ENCODE measurements at regions not wholly inside any gene's neighbourhood (a gene's known extent, or its start where the extent isn't known, plus 50 kb on each side); places are given as distances from the start of the nearest gene placed in this dataset.
A peak's percentile ranks its signal among the peaks of the same experiment; 100 is the strongest.

DNA sequence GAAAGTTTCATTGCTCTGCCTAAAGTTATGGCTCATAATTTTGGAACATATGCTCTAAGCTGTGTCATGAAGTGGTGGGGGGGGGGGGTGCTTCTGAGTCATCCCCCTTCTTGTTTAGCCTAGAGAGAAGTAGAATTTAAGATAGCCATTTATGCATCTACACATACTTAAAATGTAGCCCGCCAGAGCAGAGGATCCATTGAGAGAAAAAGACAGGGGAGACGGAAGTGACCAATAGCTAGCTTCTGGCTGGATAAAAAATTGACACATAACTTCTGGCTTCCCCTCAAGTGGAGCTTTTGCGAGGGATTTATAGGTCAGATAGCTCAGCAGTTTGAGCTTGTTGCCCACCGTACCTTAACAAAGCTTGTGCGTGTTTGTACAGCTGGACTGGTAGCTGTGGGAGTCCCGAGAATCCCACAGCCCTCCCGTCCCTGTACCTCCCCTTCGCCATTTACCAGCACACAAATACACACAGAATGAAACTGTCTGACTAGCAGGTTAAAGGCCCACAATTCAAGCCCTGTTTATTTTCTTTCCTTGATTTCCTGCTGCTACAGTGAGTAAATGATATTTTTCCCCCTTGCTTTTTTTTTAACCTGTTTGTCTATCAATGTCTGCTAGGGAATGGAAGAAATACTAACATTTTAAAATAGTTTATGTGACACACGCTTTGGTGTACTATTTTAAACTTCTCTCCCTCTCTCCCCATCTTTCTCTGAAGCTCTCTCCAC lies 232.6 kb upstream of the FERD3L start:
- Histone ChIP-seq H3K4me3 (no peak overlapping the region), H3K4me1 (replicated peaks in 1 of 2) (no peaks in the 10 kb centered on the region), H3K27ac (no peak overlapping the region)
- 60 to 100% (median 88%) methylated on average over 2 to 7 of the region's 9 CpGs; no CpG with 5 or more reads in 2 of the 10 experiments for WGBS, 10 experiments
- in situ Hi-C loops (cut with MboI; ENCODE audit: low pct_unique_long_range_greater_than_20kb in 2 of 9, low sequenced_read_pairs in 9 of 9, unreplicated experiment in 9 of 9), result no loop called here
- peak in 5 of 8 experiments; percentile 22 to 99 (median 61) for ATAC-seq (replicated peaks in 6 of 8)

DNA sequence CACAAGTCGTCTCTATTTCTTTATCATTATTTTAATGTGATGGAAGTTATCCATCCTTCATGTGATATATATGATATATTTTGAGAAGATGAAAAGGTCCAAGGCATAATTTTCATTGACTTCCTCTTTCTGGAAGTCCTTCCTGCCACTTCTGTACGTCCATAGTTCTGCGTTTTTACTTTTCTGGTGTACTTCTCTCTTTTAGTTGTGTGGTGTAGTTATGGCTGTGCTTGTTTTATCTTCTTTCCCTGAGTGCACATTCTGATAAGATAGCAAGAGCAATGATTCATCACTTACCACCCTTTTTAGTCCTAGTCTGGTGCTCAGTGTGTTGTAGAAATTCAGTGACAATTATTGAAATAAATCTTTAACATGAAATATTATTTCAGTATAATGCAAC lies 231.3 kb upstream of the FERD3L start:
- 77 to 100% (median 91%) methylated on average over 1 to 3 of the region's 3 CpGs; no CpG with 5 or more reads in 2 of the 10 experiments for WGBS, 10 experiments
- no peak for ATAC-seq (replicated peaks in 6 of 8)
- Histone ChIP-seq H3K4me1 (replicated peaks in 1 of 2) (no peaks in the 10 kb centered on the region), H3K4me3 (no peak overlapping the region), H3K27ac (no peak overlapping the region)
- in situ Hi-C loops (cut with MboI; ENCODE audit: low pct_unique_long_range_greater_than_20kb in 2 of 9, low sequenced_read_pairs in 9 of 9, unreplicated experiment in 9 of 9), result no loop called here

DNA sequence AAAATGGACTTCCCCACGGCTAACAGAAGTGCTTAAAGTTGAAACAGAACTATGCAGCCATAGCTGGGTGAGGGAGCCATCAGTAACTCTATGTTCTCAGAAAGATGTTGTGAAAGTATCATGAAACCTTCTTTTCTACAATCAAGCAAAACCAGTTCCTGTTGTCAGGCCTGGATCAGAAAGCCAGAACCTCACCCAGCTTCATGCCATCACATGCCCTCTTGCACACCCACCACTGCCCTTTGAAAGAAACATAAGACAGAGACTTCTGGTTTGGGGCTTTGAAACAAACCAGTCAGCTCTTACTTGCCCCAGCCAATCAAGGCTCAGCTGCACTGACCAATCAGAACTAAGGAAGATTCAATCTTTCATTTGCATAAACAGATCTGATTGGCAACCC lies 230.8 kb upstream of the FERD3L start:
- no peak for ATAC-seq (replicated peaks in 6 of 8)
- Histone ChIP-seq H3K4me3 (no peak overlapping the region), H3K27ac (no peak overlapping the region), H3K4me1 (replicated peaks in 1 of 2) (no peaks in the 10 kb centered on the region)
- in situ Hi-C loops (cut with MboI; ENCODE audit: low pct_unique_long_range_greater_than_20kb in 2 of 9, low sequenced_read_pairs in 9 of 9, unreplicated experiment in 9 of 9), result no loop called here
- WGBS, 10 experiments, result 54 to 100% (median 88%) methylated on average over 1 of the region's 1 CpG; no CpG with 5 or more reads in 5 of the 10 experiments

DNA sequence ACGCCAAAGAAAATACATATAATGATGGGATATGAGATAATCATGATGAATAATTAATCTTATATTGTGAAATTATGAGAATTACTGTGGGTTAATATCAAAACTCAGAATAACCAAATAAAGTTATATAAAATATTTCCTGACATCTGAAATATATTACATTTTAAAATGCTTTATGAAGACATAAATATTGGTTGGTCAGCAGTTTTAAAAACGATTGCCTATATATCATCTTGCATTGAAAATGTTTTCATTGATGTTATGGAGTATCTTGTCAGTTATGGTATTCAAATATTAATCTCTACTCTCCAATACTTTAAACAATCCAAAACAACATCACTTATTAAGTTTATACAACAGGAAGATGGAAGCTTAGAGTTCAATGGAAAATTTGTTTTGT lies 228.1 kb upstream of the FERD3L start:
- Histone ChIP-seq H3K27ac (no peak overlapping the region), H3K4me1 (replicated peaks in 1 of 2) (no peaks in the 10 kb centered on the region), H3K4me3 (no peak overlapping the region)
- no peak for ATAC-seq (replicated peaks in 6 of 8)
- in situ Hi-C loops (cut with MboI; ENCODE audit: low pct_unique_long_range_greater_than_20kb in 2 of 9, low sequenced_read_pairs in 9 of 9, unreplicated experiment in 9 of 9), result no loop called here
- WGBS, 10 experiments, result 43 to 79% (median 60%) methylated on average over 1 to 2 of the region's 2 CpGs; no CpG with 5 or more reads in 2 of the 10 experiments

DNA sequence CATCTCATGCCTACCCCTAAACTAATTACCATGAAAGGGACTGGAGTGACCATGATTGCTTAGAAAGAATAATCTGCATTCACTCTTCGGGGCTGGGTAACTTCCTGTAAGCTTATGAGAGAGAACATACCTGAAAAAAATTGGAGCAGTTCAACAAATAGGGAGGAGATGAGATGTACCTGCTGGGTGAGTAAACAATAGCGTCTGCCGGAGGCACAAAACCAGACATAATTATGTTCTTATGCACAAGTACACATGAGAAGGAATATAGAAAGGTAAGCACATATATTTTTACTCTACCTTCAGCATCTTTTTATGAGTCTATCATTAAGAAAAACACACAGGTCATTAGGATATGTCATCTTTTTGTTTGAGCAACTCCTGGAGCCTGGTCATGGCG lies 224.6 kb upstream of the FERD3L start:
- no peak overlapping the region for H3K4me3 ChIP-seq
- no peak for ATAC-seq (replicated peaks in 6 of 8)
- in situ Hi-C loops (cut with MboI; ENCODE audit: low pct_unique_long_range_greater_than_20kb in 2 of 9, low sequenced_read_pairs in 9 of 9, unreplicated experiment in 9 of 9), result no loop called here
- 80 to 100% (median 94%) methylated on average over 1 to 4 of the region's 4 CpGs; no CpG with 5 or more reads in 1 of the 10 experiments for WGBS, 10 experiments
- no peak overlapping the region for H3K27ac ChIP-seq
- H3K4me1 ChIP-seq (replicated peaks in 1 of 2), result no peaks in the 10 kb centered on the region

DNA sequence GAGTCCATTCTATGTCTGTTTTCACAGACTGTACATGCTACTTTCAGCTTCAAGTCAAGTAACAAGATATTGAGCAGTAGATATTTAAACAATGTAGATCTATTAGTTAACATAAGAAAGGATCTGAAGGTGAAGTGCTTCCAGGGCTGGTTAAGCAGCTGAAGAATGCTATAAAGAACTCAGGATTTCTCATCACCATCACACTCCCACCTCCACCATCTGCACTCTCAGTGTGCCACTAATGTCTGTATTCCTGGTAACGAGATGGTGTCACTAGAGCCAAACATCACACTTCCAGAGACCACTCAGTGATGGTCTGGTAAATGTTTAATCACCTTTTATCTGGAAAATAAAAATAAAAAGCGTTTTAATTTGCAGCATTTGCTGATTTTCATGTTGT lies 224.0 kb upstream of the FERD3L start:
- in situ Hi-C loops (cut with MboI; ENCODE audit: low pct_unique_long_range_greater_than_20kb in 2 of 9, low sequenced_read_pairs in 9 of 9, unreplicated experiment in 9 of 9), result no loop called here
- 60 to 80% (median 71%) methylated on average over 1 to 2 of the region's 2 CpGs; no CpG with 5 or more reads in 4 of the 10 experiments for WGBS, 10 experiments
- no peaks in the 10 kb centered on the region for H3K4me1 ChIP-seq (replicated peaks in 1 of 2)
- no peak for ATAC-seq (replicated peaks in 6 of 8)
- no peak overlapping the region for H3K27ac ChIP-seq
- H3K4me3 ChIP-seq, result no peak overlapping the region

DNA sequence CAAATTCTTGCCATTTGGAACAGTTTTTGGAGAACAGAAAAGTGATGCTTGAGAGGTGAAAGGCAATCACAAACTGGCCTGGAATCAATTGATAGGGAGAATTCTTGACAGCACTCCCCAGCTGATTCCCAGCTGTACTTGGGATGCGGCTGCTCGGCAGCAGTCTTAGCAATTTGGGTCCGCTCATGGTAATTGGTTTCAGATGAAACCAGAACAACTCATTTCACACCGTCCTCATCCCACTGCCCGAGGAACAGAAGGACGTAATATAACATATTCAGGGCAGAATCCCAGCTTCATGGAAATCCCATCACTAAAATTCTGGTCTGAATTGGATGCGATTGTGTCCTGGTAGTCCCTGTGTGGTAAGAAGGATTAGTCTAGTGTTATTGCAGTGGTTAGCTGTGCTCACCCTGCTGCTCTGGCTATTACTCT lies 223.3 kb upstream of the FERD3L start:
- Histone ChIP-seq H3K4me3 (no peak overlapping the region), H3K4me1 (replicated peaks in 1 of 2) (no peaks in the 10 kb centered on the region), H3K27ac (no peak overlapping the region)
- 0 to 100% (median 72%) methylated on average over 1 to 6 of the region's 7 CpGs; no CpG with 5 or more reads in 2 of the 10 experiments for WGBS, 10 experiments
- peak in 3 of 8 experiments; percentile 53 to 91 (median 84) for ATAC-seq (replicated peaks in 6 of 8)
- in situ Hi-C loops (cut with MboI; ENCODE audit: low pct_unique_long_range_greater_than_20kb in 2 of 9, low sequenced_read_pairs in 9 of 9, unreplicated experiment in 9 of 9), result no loop called here

DNA sequence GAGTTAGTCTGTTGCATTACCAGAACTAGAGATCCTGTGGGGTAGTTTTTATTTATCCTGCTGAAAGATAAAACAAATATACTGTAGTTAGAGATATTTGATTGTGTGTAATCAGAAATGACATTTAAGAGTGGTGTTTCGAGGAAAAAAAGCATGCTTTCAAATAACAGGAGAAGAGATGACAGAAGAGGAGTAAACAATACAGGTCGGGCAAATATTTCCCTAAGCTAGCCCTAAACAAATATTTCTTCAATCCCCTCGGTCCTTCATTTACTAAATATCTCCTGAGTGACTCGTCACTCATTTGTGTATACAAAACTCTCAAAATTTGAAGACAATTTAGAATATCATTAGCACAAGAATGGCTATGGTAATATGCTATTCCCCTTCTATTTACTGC lies 219.7 kb upstream of the FERD3L start:
- ATAC-seq (replicated peaks in 6 of 8), result peak in 1 of 8 experiments; percentile 62
- H3K4me3 ChIP-seq, result no peak overlapping the region
- H3K27ac ChIP-seq, result no peak overlapping the region
- in situ Hi-C loops (cut with MboI; ENCODE audit: low pct_unique_long_range_greater_than_20kb in 2 of 9, low sequenced_read_pairs in 9 of 9, unreplicated experiment in 9 of 9), result no loop called here
- H3K4me1 ChIP-seq (replicated peaks in 1 of 2), result no peaks in the 10 kb centered on the region
- 22 to 100% (median 64%) methylated on average over 2 to 4 of the region's 4 CpGs; no CpG with 5 or more reads in 1 of the 10 experiments for WGBS, 10 experiments

DNA sequence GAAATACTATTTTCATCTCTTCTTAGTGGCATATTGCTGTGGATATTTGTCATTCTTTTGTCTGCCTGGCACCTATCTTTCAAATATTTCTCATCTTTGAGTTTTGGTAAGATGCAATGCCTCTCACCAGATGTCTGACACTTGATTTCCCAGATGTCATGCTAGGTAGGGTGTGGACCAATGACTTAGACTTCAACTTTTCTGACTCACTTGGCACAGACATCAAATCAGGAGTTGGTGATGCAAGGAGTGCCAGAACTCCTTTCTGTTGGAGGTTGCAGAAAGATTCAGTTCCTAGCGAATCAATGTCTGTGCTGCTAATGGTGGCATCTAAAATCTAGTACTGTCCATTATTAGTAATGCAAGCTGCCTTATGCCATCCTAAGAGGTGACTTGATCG lies 216.9 kb upstream of the FERD3L start:
- ATAC-seq (replicated peaks in 6 of 8), result peak in 2 of 8 experiments; percentile 100
- in situ Hi-C loops (cut with MboI; ENCODE audit: low pct_unique_long_range_greater_than_20kb in 2 of 9, low sequenced_read_pairs in 9 of 9, unreplicated experiment in 9 of 9), result no loop called here
- 37 to 100% (median 100%) methylated on average over 1 to 2 of the region's 2 CpGs; no CpG with 5 or more reads in 1 of the 10 experiments for WGBS, 10 experiments
- H3K4me1 ChIP-seq (replicated peaks in 1 of 2), result no peaks in the 10 kb centered on the region
- H3K4me3 ChIP-seq, result no peak overlapping the region
- H3K27ac ChIP-seq, result no peak overlapping the region

DNA sequence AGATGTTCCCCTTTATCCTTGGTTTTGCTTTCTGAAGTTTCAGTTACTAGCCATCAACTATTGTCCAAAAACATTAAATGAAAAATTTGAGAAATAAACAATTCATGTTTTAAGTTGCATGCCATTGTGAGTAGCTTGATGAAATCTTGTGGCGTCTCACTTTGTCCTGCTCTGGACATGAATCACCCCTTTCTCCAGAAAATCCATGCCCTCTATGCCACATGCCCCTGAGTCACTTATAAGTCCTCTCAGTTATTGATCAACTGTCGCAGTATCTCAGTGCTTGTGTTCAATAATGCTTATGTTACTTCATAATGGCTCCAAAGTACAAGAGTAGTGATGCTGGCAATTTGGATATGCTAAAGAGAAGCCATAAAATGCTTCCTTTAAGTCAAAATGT lies 208.0 kb upstream of the FERD3L start:
- Histone ChIP-seq H3K4me3 (no peak overlapping the region), H3K4me1 (replicated peaks in 1 of 2) (peaks cover 13 to 22% of the 10 kb centered on the region in 2 donors), H3K27ac (no peak overlapping the region)
- in situ Hi-C loops (cut with MboI; ENCODE audit: low pct_unique_long_range_greater_than_20kb in 2 of 9, low sequenced_read_pairs in 9 of 9, unreplicated experiment in 9 of 9), result no loop called here
- 40 to 100% (median 66%) methylated on average over 1 to 2 of the region's 2 CpGs; no CpG with 5 or more reads in 2 of the 10 experiments for WGBS, 10 experiments
- peak in 3 of 8 experiments; percentile 24 to 54 (median 33) for ATAC-seq (replicated peaks in 6 of 8)

DNA sequence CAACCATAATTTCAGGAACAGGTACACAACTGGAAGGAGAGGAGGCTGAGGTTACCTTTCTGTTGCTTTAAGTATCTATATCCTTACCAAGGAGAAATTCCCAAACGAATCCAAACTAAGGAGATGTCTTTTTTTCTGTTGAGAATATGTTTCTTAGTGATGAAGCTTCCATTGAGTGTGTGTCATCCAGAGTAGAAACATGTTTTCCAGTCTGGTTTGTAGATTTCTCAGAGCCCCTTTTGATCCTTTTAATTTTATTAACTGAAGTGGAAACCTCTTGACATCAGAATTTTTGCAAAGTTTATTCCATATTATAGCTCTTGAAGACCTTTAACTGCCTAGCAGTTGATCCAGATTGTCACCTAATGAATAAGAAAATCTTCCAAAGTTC lies 207.1 kb upstream of the FERD3L start:
- peak in 3 of 8 experiments; percentile 5 to 37 (median 37) for ATAC-seq (replicated peaks in 6 of 8)
- no peak overlapping the region for H3K4me3 ChIP-seq
- H3K4me1 ChIP-seq (replicated peaks in 1 of 2), result peaks cover 13 to 22% of the 10 kb centered on the region in 2 donors
- WGBS, 10 experiments, result 0 to 85% (median 35%) methylated on average over 1 of the region's 1 CpG; no CpG with 5 or more reads in 4 of the 10 experiments
- in situ Hi-C loops (cut with MboI; ENCODE audit: low pct_unique_long_range_greater_than_20kb in 2 of 9, low sequenced_read_pairs in 9 of 9, unreplicated experiment in 9 of 9), result no loop called here
- H3K27ac ChIP-seq, result no peak overlapping the region

DNA sequence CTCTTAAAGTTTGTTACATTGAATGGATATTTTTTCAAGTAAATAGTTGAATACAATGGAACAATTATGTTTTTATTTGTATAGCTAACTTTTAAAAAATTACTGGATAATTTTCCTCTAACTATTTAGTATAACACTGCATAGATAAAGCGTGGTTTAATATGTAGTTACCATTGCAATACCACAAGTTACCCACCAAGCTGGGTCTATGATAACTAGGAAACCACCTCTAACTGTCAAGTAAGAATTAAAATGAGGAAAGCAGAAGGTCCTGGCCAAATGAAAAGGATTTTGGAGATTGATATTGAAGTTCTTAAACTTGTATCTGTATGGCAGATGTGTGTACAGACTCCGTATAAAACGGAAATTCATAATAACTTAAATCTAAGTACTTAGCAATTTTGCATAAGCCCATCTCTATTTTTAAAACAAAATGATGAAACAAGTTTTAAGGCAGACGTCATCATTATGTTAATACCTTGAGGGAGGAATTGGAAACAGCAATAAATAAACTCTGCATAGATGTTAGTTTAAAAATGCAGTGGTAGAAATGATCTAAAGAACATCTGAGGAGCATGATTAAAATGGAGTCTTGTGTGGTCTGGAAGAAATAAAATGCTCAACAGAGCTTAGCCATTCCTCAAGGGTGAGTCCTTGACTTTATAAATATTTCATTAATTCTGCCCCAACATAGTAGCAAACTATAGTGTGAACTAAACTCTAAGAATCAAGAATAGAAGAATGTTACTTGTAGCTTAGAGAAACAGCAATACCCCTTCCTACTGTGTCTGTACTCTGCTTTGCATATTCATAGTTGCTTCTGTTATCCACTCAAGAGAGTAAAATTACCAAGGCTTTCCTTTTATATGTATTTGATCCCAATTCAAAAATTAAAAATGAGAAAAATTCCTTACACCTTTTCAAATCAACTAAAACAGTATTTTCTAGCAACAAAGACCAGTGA lies 206.4 kb upstream of the FERD3L start:
- H3K4me1 ChIP-seq (replicated peaks in 1 of 2), result peaks cover 13 to 22% of the 10 kb centered on the region in 2 donors
- H3K27ac ChIP-seq, result no peak overlapping the region
- H3K4me3 ChIP-seq, result no peak overlapping the region
- peak in 3 of 8 experiments; percentile 93 to 96 (median 95) for ATAC-seq (replicated peaks in 6 of 8)
- 18 to 100% (median 72%) methylated on average over 1 to 4 of the region's 4 CpGs for WGBS, 10 experiments
- in situ Hi-C loops (cut with MboI; ENCODE audit: low pct_unique_long_range_greater_than_20kb in 2 of 9, low sequenced_read_pairs in 9 of 9, unreplicated experiment in 9 of 9), result no loop called here

DNA sequence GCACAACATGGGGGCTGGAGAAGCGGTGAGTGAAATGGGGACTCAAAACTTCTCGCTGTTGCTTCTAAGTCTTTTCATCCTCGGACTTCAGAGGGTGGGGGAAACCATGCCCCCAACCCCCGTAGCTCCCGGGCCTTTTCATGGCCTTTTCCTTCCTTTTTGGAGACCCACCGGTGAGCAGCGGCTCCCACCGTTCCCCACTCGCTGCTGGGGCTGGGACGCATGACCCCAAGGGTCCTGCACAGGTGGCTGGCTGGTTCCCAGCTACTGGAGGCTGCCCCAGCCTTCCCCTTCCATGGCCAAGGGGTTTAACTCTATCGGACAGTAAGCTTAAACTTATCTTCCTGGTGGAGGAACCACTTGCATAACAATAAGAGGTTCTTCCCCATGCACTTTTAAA lies 194.3 kb upstream of the FERD3L start:
- Histone ChIP-seq H3K4me3 (no peak overlapping the region), H3K4me1 (replicated peaks in 1 of 2) (no peaks in the 10 kb centered on the region), H3K27ac (no peak overlapping the region)
- no peak for ATAC-seq (replicated peaks in 6 of 8)
- in situ Hi-C loops (cut with MboI; ENCODE audit: low pct_unique_long_range_greater_than_20kb in 2 of 9, low sequenced_read_pairs in 9 of 9, unreplicated experiment in 9 of 9), result no loop called here
- WGBS, 10 experiments, result 61 to 100% (median 88%) methylated on average over 1 to 6 of the region's 11 CpGs; no CpG with 5 or more reads in 1 of the 10 experiments

Measured in motor neuron (in vitro differentiated cells).